GM10266 (cell line): ENCODE measurements at regions not wholly inside any gene's neighbourhood (a gene's known extent, or its start where the extent isn't known, plus 50 kb on each side); places are given as distances from the start of the nearest gene placed in this dataset.

Experiments
- DNase-seq: peaks from one replicate; pipeline ENCODE4 v3.0.0; 2012; ENCODE audit errors: extremely low spot score
- CTCF ChIP-seq: IDR thresholded peaks from 2 replicates; pipeline ENCODE4 v1.5.1; 2012; ENCODE audit warnings: mild to moderate bottlenecking, low read depth; ENCODE audit not compliant: control insufficient read depth, insufficient read depth; ENCODE audit errors: missing control alignments

DNA sequence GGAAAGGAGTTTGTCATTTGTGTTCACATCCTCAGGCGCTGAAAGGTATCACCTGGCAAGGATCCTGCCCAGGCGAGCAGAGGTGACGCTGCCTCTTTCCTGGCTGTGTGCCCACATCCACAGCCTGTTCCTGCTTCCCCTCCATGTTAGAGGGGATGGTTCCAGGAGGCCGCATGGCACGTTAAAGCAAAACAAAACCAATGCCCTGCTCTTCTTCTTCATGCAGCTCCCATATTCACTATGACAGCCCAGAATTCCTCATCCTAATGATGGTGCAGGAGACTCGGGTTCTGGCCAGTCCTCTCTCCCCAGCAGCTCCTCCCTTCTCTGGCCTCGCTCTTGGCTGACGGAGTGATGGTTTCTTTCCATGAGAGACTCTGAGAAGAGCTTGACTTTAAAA, 678.5 kb upstream of the ANKRD30A start:
- no peak for TF ChIP-seq CTCF
- DNase-seq = no peak

DNA sequence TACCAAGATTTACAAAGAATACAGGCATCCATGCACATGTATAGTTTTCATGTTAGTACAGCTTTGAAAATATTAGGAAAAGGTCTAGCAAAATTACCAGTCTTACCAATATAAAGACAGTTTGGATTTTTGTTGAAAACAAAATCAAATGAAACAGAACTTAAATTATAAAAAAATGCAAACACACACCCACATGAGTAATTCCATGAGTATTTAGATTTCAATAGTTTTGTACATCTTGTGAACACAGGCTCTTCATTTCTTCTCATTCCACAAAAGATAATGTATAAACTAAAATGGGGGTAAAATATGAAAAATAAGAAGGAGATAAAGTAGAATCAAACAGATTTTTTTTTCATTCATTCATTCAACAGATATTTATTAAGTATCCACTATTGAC, 682.2 kb upstream of the ANKRD30A start:
- TF ChIP-seq CTCF = no peak
- DNase-seq = no peak

- no peak for DNase-seq
- no peak for TF ChIP-seq CTCF
Measured at GRCh38 chr10:36441557-36441956, 683.8 kb upstream of the ANKRD30A start.

GRCh38 chr10:36440539-36440938, 684.9 kb upstream of the ANKRD30A start:
- TF ChIP-seq CTCF = no peak
- DNase-seq = no peak

GRCh38 chr10:36437367-36437766, 688.0 kb upstream of the ANKRD30A start:
- no peak for DNase-seq
- TF ChIP-seq CTCF = no peak

GRCh38 chr10:36428507-36428906, 696.9 kb upstream of the ANKRD30A start:
- no peak for DNase-seq
- no peak for TF ChIP-seq CTCF

DNA sequence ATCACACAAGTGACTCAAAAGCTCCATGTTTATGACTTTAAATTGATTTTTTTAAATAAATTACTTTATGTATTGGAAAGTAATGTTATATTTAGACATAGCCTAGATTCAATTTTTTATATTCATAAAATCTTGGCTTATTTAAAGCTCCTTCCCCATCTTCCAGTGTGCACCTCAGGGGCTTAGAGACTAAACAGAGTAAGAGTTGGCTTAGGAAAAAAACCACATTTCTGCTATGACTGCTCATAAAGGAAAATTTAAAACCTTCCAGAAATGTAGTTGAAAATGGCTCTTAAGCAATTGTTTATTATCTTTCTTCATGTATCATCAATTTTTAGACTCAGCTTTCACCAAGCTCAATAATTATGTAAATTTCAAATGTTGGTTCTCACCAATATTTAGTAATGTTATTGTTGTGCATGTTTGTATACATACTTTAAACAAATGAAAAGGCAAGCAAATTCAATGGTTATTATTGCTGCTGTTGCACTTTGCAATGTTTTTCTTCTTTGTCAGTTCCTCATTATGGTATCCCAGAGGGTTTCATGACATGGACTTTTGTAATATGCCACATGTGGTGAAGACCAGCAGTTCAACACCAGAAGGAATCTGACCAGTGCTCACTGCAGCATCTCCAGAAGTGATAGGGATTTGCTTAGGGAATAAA, 700.1 kb upstream of the ANKRD30A start:
- TF ChIP-seq CTCF = no peak
- no peak for DNase-seq
